ENCODE measurements at regions not wholly inside any gene's neighbourhood (a gene's known extent, or its start where the extent isn't known, plus 50 kb on each side); places are given as distances from the start of the nearest gene placed in this dataset.
"Not testable (repeated sequence)": the region's sequence is repeated elsewhere in the genome, so short reads cannot be mapped to it uniquely, and the experiment has no call there.

GRCh38 chr13:111658145-111659100 lies 338.0 kb downstream of the TEX29 start:
- in situ Hi-C loops (cut with HindIII; ENCODE audit: low sequenced_read_pairs), result no loop called here

DNA sequence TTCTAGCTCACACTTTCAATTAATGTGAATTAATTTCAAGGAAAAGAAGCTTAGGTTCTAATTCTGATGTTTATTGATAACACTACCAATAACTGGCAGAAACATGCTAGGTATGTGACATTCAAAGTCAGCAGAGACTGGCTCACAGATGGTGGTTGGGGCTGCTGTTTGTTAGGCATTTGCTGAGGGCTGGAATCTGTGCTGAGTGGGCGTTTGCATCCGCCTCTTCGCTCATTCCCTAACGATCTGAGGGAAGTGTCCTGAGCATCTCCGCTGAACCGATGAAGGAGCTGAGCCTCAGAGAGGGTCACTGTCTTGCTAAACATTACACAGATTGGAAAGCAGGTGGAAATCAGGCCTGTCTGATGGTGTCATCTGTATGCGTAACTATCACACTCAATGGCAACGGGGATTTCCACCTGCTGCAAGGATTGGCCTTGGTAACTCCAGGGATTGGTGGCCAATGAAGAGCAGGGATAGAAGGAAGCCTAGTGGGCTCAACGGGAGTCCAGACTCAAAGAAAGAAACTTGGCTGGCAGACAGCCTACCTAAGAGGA lies 338.9 kb downstream of the TEX29 start:
- in situ Hi-C loops (cut with HindIII; ENCODE audit: low sequenced_read_pairs), result no loop called here

- in situ Hi-C loops (cut with HindIII; ENCODE audit: low sequenced_read_pairs), result no loop called here
Observed at GRCh38 chr13:111659842-111660241, 339.4 kb downstream of the TEX29 start.

GRCh38 chr13:111661052-111661451 lies 340.6 kb downstream of the TEX29 start:
- in situ Hi-C loops (cut with HindIII; ENCODE audit: low sequenced_read_pairs), result no loop called here

- in situ Hi-C loops (cut with HindIII; ENCODE audit: low sequenced_read_pairs), result no loop called here
Observed at GRCh38 chr13:111661776-111662175, 341.3 kb downstream of the TEX29 start.

DNA sequence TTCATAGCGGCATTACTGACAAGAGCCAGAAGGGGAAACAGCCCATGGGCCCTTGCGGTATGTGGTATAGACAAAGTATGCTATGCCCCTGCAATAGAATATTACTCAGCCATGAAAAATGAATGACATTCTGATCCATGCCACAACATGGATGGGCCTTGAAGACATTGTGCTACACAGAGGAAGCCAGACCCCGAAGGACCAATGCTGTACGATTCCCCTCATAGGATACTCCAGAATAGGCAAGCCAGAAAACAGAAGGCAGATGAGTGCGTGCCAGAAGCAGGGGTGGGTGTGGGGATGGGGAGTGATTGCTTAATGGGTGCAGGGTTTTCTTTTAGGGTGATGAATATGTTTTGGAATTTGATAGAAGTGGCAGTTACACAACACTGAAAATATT lies 342.0 kb downstream of the TEX29 start:
- in situ Hi-C loops (cut with HindIII; ENCODE audit: low sequenced_read_pairs), result no loop called here

GRCh38 chr13:111662895-111663294 lies 342.5 kb downstream of the TEX29 start:
- in situ Hi-C loops (cut with HindIII; ENCODE audit: low sequenced_read_pairs), result no loop called here

DNA sequence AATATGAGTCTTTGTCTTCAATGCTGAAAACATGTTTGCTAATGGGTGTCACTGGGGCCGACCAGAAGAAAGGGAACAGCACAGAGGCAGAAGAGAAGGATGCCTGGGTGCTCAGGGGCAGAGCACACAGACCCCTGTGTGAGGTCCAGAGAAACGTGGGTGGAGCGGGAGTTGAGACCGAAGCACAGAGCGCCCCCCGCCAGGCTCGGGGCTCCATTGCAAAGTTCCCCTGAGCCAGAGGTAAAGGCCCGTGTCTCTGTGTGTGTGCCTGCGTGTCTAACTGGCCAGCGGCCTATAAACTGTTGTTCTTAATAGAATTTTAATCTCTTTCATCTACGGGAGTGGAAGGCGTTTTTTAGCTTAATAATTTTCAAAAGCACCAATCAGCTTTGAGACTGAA lies 343.1 kb downstream of the TEX29 start:
- in situ Hi-C loops (cut with HindIII; ENCODE audit: low sequenced_read_pairs), result no loop called here

- in situ Hi-C loops (cut with HindIII; ENCODE audit: low sequenced_read_pairs), result no loop called here
Observed at GRCh38 chr13:111663953-111664421, 343.5 kb downstream of the TEX29 start.

- in situ Hi-C loops (cut with HindIII; ENCODE audit: low sequenced_read_pairs), result no loop called here
Observed at GRCh38 chr13:111664696-111665095, 344.3 kb downstream of the TEX29 start.

- in situ Hi-C loops (cut with HindIII; ENCODE audit: low sequenced_read_pairs), result no loop called here
Observed at GRCh38 chr13:111665691-111666095, 345.3 kb downstream of the TEX29 start.

DNA sequence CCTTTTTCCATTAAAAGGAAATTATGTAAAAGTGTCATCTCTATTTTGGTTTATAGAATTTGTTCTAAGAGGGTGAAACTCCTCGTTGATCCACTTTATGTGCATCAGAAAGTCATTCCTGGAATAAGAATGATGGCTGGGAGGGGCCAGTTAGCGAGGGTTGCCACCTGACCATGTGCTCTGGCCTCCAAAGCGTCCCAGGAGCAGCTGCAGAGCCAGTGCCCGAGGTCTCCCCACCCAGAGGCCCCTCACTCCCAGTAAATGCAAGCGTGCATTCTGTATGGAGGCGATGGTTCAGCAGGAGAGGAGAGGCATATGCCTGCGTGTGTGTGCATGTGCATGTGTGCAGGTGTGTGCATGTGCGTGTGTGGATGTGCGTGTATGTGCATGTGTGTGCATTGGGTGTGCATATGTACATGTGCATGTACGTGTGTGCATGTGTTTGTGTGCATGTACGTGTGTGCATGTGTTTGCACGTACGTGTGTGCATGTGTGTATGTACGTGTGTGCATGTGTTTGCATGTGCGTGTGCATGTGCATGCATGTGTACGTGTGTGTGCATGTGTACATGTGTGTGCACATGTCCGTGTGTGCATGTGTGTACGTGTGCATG lies 345.8 kb downstream of the TEX29 start:
- in situ Hi-C loops (cut with HindIII; ENCODE audit: low sequenced_read_pairs), result no loop called here

DNA sequence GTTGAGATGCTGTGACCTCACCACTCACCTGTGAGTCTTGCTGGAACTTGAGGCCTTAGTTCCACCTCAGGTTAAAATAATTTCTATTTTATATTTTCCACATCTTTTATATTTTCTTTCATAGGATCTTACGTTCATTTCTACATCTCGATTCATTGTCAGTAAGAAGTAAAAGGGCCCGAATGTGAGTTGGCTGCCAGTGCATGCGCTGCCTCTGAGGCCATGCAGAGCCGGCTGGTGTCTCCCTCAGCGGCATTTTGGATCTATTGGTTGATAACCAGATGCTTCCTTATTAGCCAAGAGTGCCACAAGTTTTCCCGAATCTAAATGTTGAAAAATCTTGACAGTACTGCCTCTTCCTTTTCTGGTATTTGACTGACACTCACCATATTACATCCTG lies 347.3 kb downstream of the TEX29 start:
- in situ Hi-C loops (cut with HindIII; ENCODE audit: low sequenced_read_pairs), result no loop called here

GRCh38 chr13:111668451-111668850 lies 348.0 kb downstream of the TEX29 start:
- in situ Hi-C loops (cut with HindIII; ENCODE audit: low sequenced_read_pairs), result no loop called here

DNA sequence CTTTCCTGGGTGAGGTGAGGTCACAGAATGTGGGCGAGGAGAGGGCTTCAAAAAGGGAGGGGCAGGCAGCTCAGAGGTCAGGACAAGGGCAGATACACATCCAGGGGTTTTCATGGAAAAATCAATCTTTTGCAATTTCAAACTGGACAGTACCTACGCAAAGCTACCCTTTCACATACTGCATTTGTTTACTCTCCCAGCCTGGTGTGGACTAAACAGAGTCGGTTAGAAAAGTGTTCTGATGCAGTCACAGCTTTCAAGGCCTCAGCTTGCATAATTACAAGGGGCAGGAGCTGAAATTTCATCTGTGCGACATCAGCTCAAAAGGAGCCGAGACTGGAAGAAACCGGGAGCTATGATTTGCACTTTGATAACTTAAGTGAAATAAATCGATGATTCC lies 351.8 kb downstream of the TEX29 start:
- in situ Hi-C loops (cut with HindIII; ENCODE audit: low sequenced_read_pairs), result not testable (repeated sequence)

- in situ Hi-C loops (cut with HindIII; ENCODE audit: low sequenced_read_pairs), result not testable (repeated sequence)
Observed at GRCh38 chr13:111678120-111678882, 357.9 kb downstream of the TEX29 start.

DNA sequence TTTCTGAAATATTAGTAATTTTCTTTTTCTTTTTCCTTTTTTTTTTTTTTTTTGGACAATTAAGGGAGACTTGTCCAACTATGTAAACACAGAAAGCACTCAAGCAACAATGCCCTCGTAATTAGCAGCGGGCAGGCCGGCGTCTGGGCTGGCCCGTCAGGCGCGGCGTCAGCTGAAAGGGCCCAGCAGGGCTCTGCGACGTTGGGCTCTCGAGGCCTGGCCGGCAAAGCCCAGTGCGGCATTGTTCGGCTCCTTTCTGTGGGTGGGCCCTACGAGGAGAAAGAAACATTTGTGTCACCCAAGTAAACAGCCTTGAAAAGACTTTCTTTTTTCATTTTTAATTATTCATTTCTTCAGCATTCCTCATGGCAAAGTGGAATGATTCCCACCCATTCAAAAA lies 359.2 kb downstream of the TEX29 start:
- in situ Hi-C loops (cut with HindIII; ENCODE audit: low sequenced_read_pairs), result not testable (repeated sequence)

DNA sequence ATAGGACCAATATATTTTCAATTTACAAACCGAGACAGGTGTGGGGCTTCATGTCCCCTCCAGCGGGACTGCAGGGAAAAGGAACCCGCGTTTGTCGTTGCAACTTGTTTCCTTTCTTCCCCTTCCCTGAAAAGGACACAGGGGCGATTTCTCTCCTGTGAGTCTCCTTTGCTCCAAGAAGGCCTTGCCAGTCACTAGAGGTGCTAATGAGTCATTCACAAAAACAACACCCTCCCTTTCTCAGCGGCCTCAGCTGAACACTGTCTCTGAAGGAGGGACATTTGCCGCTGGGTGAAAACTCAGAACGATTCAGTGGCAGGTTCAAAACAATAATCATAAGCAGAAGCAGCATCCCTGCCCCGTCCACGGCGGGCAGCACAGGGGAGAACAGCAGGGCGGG lies 359.7 kb downstream of the TEX29 start:
- in situ Hi-C loops (cut with HindIII; ENCODE audit: low sequenced_read_pairs), result not testable (repeated sequence)

GRCh38 chr13:111692028-111692427 lies 371.6 kb downstream of the TEX29 start:
- in situ Hi-C loops (cut with HindIII; ENCODE audit: low sequenced_read_pairs), result not testable (repeated sequence)

DNA sequence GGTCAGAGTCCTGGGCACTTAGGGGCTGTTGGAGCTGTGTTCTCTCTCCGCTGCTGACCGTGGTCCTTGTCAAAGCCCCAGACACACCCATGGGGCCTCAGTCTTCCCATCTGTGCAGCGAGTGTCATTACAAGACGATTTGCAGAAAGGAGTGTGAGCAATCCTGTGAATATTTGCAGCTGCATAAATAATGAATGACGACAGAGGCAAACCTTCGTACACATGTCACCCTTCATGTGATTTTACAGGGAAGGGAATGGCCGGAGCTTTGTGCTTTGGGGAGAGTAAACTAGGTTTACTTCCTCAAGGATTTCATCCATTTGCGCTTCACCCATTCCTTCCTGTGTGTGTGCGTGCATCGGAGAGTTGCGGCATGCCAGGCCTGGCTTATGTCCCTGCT lies 370.8 kb upstream of the SOX1 start:
- in situ Hi-C loops (cut with HindIII; ENCODE audit: low sequenced_read_pairs), result not testable (repeated sequence)

GRCh38 chr13:111702059-111702458 lies 364.9 kb upstream of the SOX1 start:
- in situ Hi-C loops (cut with HindIII; ENCODE audit: low sequenced_read_pairs), result not testable (repeated sequence)
